Smooth muscle cell (in vitro differentiated cells): ENCODE measurements at regions not wholly inside any gene's neighbourhood (a gene's known extent, or its start where the extent isn't known, plus 50 kb on each side); places are given as distances from the start of the nearest gene placed in this dataset.

Experiments
- DNase-seq: peaks from one replicate; lab custom pipeline; 2025; ENCODE audit not compliant: unreplicated experiment; lab: John Stamatoyannopoulos, UW
- H2AFZ ChIP-seq: fragments of 200-600 bp; sonication (generic); 2 replicates; pipeline ENCODE4 v1.6.0; 2016; ENCODE audit warnings: antibody characterized with exemption, low read depth, mild to moderate bottlenecking
- H3F3A ChIP-seq: fragments of 200-600 bp; sonication (generic); 2 replicates; pipeline ENCODE4 v1.6.0; 2017; ENCODE audit warnings: antibody characterized with exemption, low read depth
- H3K27ac ChIP-seq: fragments of 200-600 bp; sonication (generic); 2 replicates; pipeline ENCODE4 v1.5.1; 2016; ENCODE audit warnings: low read depth, mild to moderate bottlenecking
- H3K27me3 ChIP-seq: fragments of 200-600 bp; sonication (generic); 2 replicates; pipeline ENCODE4 v1.6.1; 2016; ENCODE audit warnings: low read depth, mild to moderate bottlenecking
- H3K36me3 ChIP-seq: fragments of 200-600 bp; sonication (generic); 2 replicates; pipeline ENCODE4 v1.5.1; 2016; ENCODE audit warnings: low read depth
- H3K4me1 ChIP-seq: fragments of 200-600 bp; sonication (generic); 2 replicates; pipeline ENCODE4 v1.5.1; 2016; ENCODE audit warnings: low read depth
- H3K4me2 ChIP-seq: fragments of 200-600 bp; sonication (generic); 2 replicates; pipeline ENCODE4 v1.6.0; 2016; ENCODE audit warnings: mild to moderate bottlenecking
- H3K4me3 ChIP-seq: fragments of 200-600 bp; sonication (generic); 2 replicates; pipeline ENCODE4 v1.5.1; 2016; ENCODE audit warnings: mild to moderate bottlenecking
- H3K79me2 ChIP-seq: fragments of 200-600 bp; sonication (generic); 2 replicates; pipeline ENCODE4 v1.6.0; 2016; ENCODE audit warnings: low read depth, mild to moderate bottlenecking
- H3K9ac ChIP-seq: fragments of 200-600 bp; sonication (generic); 2 replicates; pipeline ENCODE4 v1.6.0; 2016; ENCODE audit warnings: low read depth
- H3K9me3 ChIP-seq: fragments of 200-600 bp; sonication (generic); replicated peaks from 2 replicates; pipeline ENCODE4 v1.5.1; 2016; ENCODE audit warnings: low read depth
- H4K20me1 ChIP-seq: fragments of 200-600 bp; sonication (generic); 2 replicates; pipeline ENCODE4 v1.6.0; 2016; ENCODE audit warnings: low read depth
- CTCF ChIP-seq: fragments of 200-600 bp; sonication (generic); IDR thresholded peaks from 2 replicates; pipeline ENCODE4 v1.5.1; 2017; ENCODE audit warnings: borderline replicate concordance, mild to moderate bottlenecking, antibody characterized with exemption; ENCODE audit not compliant: insufficient read depth, poor library complexity, severe bottlenecking
- WGBS: methylation state at CpG from one replicate; pipeline ENCODE4 v1.1.7; 2016; ENCODE audit warnings: low lambda C conversion rate; 5-methylcytosine and 5-hydroxymethylcytosine counted together

- Histone ChIP-seq H3K9me3 (no peaks in the 10 kb centered on the region), H3K36me3 (no peaks in the 10 kb centered on the region), H3K4me3 (no peak overlapping the region), H3K27me3 (no peaks in the 10 kb centered on the region), H3K27ac (peak overlapping the region; percentile 70), H3F3A (peaks cover 29% of the 10 kb centered on the region), H3K4me2 (peak overlapping the region; percentile 77), H4K20me1 (no peaks in the 10 kb centered on the region), H3K9ac (no peak overlapping the region), H3K4me1 (peaks cover 16% of the 10 kb centered on the region), H3K79me2 (peaks cover 14% of the 10 kb centered on the region), H2AFZ (no peak overlapping the region)
- TF ChIP-seq CTCF, result peak; percentile 94
- DNase-seq, result peak; percentile 82
- 7% methylated on average over 26 of the region's 26 CpGs for WGBS
Observed at GRCh38 chr15:66851311-66852063, 149.5 kb downstream of the SMAD6 start.

DNA sequence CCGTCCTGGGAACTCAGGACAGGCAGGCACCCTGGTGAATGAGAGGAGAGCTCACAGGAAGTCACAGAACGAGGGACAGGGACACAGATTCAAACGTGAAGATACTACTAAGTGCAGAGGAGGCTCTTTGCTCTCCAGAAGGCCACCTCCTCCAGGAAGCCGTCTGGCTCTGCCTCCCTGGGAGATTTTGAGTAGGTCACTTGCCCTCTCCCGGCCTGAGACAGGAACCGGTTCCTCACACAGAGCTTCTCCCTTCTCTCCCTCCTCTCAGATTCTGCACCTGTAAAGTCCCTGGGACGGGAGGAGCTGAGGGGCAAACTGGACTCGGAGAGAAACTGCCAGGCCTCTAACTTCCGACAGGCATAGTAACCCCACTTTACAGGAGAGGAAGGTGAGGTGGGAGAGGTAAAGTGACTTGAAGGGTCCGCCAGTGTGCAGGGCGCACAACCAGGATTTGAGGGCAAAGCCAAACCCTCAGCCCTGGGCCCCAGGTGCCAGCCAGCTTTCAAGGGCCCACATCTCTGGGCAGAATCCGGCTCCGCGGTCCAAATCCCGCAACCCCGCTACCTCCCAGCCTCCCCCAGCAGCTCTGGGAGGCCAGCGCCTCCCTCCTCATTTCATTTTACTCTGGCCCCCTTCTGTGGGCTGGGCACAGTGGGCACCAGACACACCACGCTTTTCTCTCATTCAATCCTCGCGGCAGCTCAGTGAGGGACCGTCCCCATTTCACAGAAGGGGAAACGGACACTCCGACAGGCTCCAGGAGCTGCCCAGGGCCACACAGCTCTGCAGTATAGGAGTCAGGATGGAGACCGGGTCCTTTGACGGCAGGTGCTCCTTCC lies 150.2 kb downstream of the SMAD6 start:
- no peak overlapping the region for H3K9ac ChIP-seq
- H3K4me1 ChIP-seq, result peaks cover 16% of the 10 kb centered on the region
- WGBS, result 83% methylated on average over 21 of the region's 25 CpGs
- H4K20me1 ChIP-seq, result no peaks in the 10 kb centered on the region
- no peak overlapping the region for H3K4me3 ChIP-seq
- H3K36me3 ChIP-seq, result no peaks in the 10 kb centered on the region
- H3K27ac ChIP-seq, result peak overlapping the region; percentile 78
- no peak for TF ChIP-seq CTCF
- H2AFZ ChIP-seq, result no peak overlapping the region
- DNase-seq, result no peak
- H3K4me2 ChIP-seq, result no peak overlapping the region
- H3K9me3 ChIP-seq, result no peaks in the 10 kb centered on the region
- peaks cover 7% of the 10 kb centered on the region for H3K79me2 ChIP-seq
- H3F3A ChIP-seq, result peaks cover 29% of the 10 kb centered on the region
- no peaks in the 10 kb centered on the region for H3K27me3 ChIP-seq

DNA sequence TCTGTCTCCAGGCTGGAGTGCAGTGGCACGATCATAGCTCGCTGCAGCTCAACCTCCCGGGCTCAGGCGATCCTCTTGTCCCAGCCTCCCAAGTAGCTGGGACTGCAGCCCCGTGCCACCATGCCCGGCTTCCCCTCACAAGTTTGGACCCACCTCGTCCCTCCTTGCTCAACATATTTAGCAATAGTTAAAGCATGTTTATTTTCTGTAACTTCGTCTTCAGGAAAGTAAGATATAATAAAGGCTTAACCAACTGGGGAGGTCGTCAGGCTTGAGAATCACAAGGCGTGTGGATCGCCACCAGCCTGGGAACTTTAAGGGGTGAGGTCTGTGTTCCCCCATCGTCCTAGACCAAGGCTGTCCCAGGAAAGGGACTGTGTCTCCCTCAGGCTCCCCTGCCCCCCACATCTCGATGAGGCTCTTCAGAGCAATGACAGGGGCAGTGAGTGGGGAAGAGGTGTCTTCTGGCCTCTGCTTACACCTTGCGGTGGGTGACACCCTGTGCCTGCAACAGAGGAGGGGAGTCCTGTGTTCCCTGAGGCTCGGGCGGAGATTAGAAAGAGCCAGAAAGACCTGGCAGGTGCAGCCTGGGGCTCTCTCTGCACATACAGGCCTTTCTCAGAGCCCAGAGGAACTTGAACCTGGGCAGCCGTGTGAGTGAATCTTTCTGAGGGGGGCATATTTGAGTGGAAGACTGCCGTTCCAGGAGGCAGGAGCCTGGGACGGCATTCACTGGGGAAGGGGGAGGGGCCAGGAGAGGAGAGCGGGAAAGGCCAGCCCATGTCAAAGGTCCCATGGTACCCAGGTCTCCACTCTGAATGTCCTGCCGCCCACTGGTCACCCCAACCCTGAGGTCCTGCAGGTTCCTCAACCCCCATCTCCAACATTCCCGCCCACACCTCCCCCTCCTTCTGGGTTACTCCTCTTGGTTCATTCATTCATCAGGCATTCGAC lies 152.3 kb downstream of the SMAD6 start:
- Histone ChIP-seq H3K9ac (no peak overlapping the region), H3K27me3 (no peaks in the 10 kb centered on the region), H2AFZ (no peak overlapping the region), H4K20me1 (no peaks in the 10 kb centered on the region), H3K4me2 (peak overlapping the region; percentile 75), H3K4me3 (no peak overlapping the region), H3K9me3 (no peaks in the 10 kb centered on the region), H3K79me2 (peaks cover 10% of the 10 kb centered on the region), H3K4me1 (peaks cover 16% of the 10 kb centered on the region), H3K36me3 (no peaks in the 10 kb centered on the region), H3F3A (peaks cover 29% of the 10 kb centered on the region), H3K27ac (peak overlapping the region; percentile 78)
- 74% methylated on average over 22 of the region's 23 CpGs for WGBS
- no peak for TF ChIP-seq CTCF
- DNase-seq, result no peak
